GM23248 (cell line): ENCODE measurements at regions not wholly inside any gene's neighbourhood (a gene's known extent, or its start where the extent isn't known, plus 50 kb on each side); places are given as distances from the start of the nearest gene placed in this dataset.

Source experiments
- EZH2 ChIP-seq: fragments of 200-600 bp; sonication (generic); IDR thresholded peaks from 2 replicates; pipeline ENCODE4 v1.6.1; 2018; ENCODE audit warnings: antibody characterized with exemption, mild to moderate bottlenecking; ENCODE audit not compliant: insufficient read depth, poor library complexity, severe bottlenecking
- EZH2phosphoT487 ChIP-seq: fragments of 200-600 bp; sonication (generic); IDR thresholded peaks from 2 replicates; pipeline ENCODE4 v1.6.1; 2018; ENCODE audit warnings: antibody characterized with exemption, moderate library complexity, mild to moderate bottlenecking, low read depth; ENCODE audit not compliant: insufficient read depth

- TF ChIP-seq EZH2phosphoT487 (no peak), EZH2 (no peak)
These were observed 222.6 kb downstream of the MYLK4 start for GRCh38 chr6:2528156-2528555.
